Skeletal muscle satellite cell (primary cell): ENCODE measurements at regions not wholly inside any gene's neighbourhood (a gene's known extent, or its start where the extent isn't known, plus 50 kb on each side); places are given as distances from the start of the nearest gene placed in this dataset.

Source experiments
- H3K27me3 ChIP-seq: 2 replicates; pipeline ENCODE4 v1.7.0; 2013; ENCODE audit warnings: low read length; ENCODE audit not compliant: control insufficient read depth, insufficient read depth
- H3K36me3 ChIP-seq: 2 replicates; pipeline ENCODE4 v1.7.0; 2013; ENCODE audit warnings: mild to moderate bottlenecking, control low read depth, low read length; ENCODE audit not compliant: insufficient read depth
- H3K4me1 ChIP-seq: 2 replicates; pipeline ENCODE4 v1.7.0; 2013; ENCODE audit warnings: low read length; ENCODE audit not compliant: control insufficient read depth, insufficient read depth
- H3K4me2 ChIP-seq: 2 replicates; pipeline ENCODE4 v1.7.0; 2013; ENCODE audit warnings: mild to moderate bottlenecking, low read length
- H3K4me3 ChIP-seq: 2 replicates; pipeline ENCODE4 v1.7.0; 2013; ENCODE audit warnings: low read length
- H3K9ac ChIP-seq: 2 replicates; pipeline ENCODE4 v1.7.0; 2013; ENCODE audit warnings: mild to moderate bottlenecking, low read depth, low read length, moderate library complexity
- H3K9me3 ChIP-seq: replicated peaks from 2 replicates; pipeline ENCODE4 v1.7.0; 2013; ENCODE audit warnings: mild to moderate bottlenecking, control low read depth, low read length

- Histone ChIP-seq H3K27me3 (no peaks in the 10 kb centered on the region), H3K9me3 (no peaks in the 10 kb centered on the region), H3K4me3 (no peak overlapping the region), H3K9ac (no peak overlapping the region), H3K4me1 (peaks cover 18% of the 10 kb centered on the region), H3K4me2 (no peak overlapping the region), H3K36me3 (no peaks in the 10 kb centered on the region)
Measured at GRCh38 chr6:25002326-25003091, 66.7 kb upstream of the RIPOR2 start.

- H3K4me2 ChIP-seq = no peak overlapping the region
- H3K4me1 ChIP-seq = peaks cover 19% of the 10 kb centered on the region
- H3K9me3 ChIP-seq = no peaks in the 10 kb centered on the region
- no peak overlapping the region for H3K9ac ChIP-seq
- no peaks in the 10 kb centered on the region for H3K27me3 ChIP-seq
- no peaks in the 10 kb centered on the region for H3K36me3 ChIP-seq
- no peak overlapping the region for H3K4me3 ChIP-seq
Measured at GRCh38 chr6:25004357-25004756, 68.6 kb upstream of the RIPOR2 start.

- Histone ChIP-seq H3K36me3 (no peaks in the 10 kb centered on the region), H3K27me3 (no peaks in the 10 kb centered on the region), H3K4me1 (peaks cover 20% of the 10 kb centered on the region), H3K4me3 (no peak overlapping the region), H3K9me3 (no peaks in the 10 kb centered on the region), H3K4me2 (no peak overlapping the region), H3K9ac (no peak overlapping the region)
Measured at GRCh38 chr6:25005010-25005409, 69.2 kb upstream of the RIPOR2 start.

GRCh38 chr6:25006075-25006474, 70.3 kb upstream of the RIPOR2 start:
- no peak overlapping the region for H3K4me3 ChIP-seq
- peak overlapping the region; percentile 17 for H3K9ac ChIP-seq
- H3K4me1 ChIP-seq = peaks cover 31% of the 10 kb centered on the region
- H3K9me3 ChIP-seq = no peaks in the 10 kb centered on the region
- no peaks in the 10 kb centered on the region for H3K27me3 ChIP-seq
- no peaks in the 10 kb centered on the region for H3K36me3 ChIP-seq
- H3K4me2 ChIP-seq = peak overlapping the region; percentile 55

- peaks cover 36% of the 10 kb centered on the region for H3K4me1 ChIP-seq
Measured at GRCh38 chr6:25006565-25007001, 70.8 kb upstream of the RIPOR2 start.

GRCh38 chr6:25007269-25007699, 71.5 kb upstream of the RIPOR2 start:
- H3K27me3 ChIP-seq = no peaks in the 10 kb centered on the region
- peak overlapping the region; percentile 28 for H3K9ac ChIP-seq
- H3K4me1 ChIP-seq = peaks cover 43% of the 10 kb centered on the region
- no peak overlapping the region for H3K4me2 ChIP-seq
- H3K36me3 ChIP-seq = no peaks in the 10 kb centered on the region
- no peak overlapping the region for H3K4me3 ChIP-seq
- H3K9me3 ChIP-seq = no peaks in the 10 kb centered on the region

More at GRCh38 chr6:25006565-25007001, 70.8 kb upstream of the RIPOR2 start:
- H3K9ac ChIP-seq = peak overlapping the region; percentile 28
- peak overlapping the region; percentile 55 for H3K4me2 ChIP-seq
- H3K36me3 ChIP-seq = no peaks in the 10 kb centered on the region
- H3K4me3 ChIP-seq = no peak overlapping the region
- no peaks in the 10 kb centered on the region for H3K9me3 ChIP-seq
- no peaks in the 10 kb centered on the region for H3K27me3 ChIP-seq

GRCh38 chr6:25008707-25009392, 73.1 kb upstream of the RIPOR2 start:
- Histone ChIP-seq H3K27me3 (no peaks in the 10 kb centered on the region), H3K4me2 (no peak overlapping the region), H3K4me3 (no peak overlapping the region), H3K9ac (no peak overlapping the region), H3K4me1 (peaks cover 57% of the 10 kb centered on the region), H3K36me3 (no peaks in the 10 kb centered on the region), H3K9me3 (no peaks in the 10 kb centered on the region)

- H3K4me2 ChIP-seq = no peak overlapping the region
- peaks cover 62% of the 10 kb centered on the region for H3K4me1 ChIP-seq
- H3K9ac ChIP-seq = no peak overlapping the region
- no peak overlapping the region for H3K4me3 ChIP-seq
- no peaks in the 10 kb centered on the region for H3K36me3 ChIP-seq
- no peaks in the 10 kb centered on the region for H3K9me3 ChIP-seq
- no peaks in the 10 kb centered on the region for H3K27me3 ChIP-seq
Measured at GRCh38 chr6:25009393-25009710, 73.6 kb upstream of the RIPOR2 start.

GRCh38 chr6:25010176-25010575, 74.4 kb upstream of the RIPOR2 start:
- Histone ChIP-seq H3K36me3 (no peaks in the 10 kb centered on the region), H3K4me3 (no peak overlapping the region), H3K4me2 (no peak overlapping the region), H3K27me3 (no peaks in the 10 kb centered on the region), H3K9ac (no peak overlapping the region), H3K4me1 (peaks cover 70% of the 10 kb centered on the region), H3K9me3 (no peaks in the 10 kb centered on the region)

- Histone ChIP-seq H3K9ac (peak overlapping the region; percentile 6), H3K4me1 (peaks cover 73% of the 10 kb centered on the region), H3K36me3 (no peaks in the 10 kb centered on the region), H3K4me2 (peak overlapping the region; percentile 53), H3K9me3 (no peaks in the 10 kb centered on the region), H3K27me3 (no peaks in the 10 kb centered on the region), H3K4me3 (peak overlapping the region; percentile 20)
Measured at GRCh38 chr6:25010902-25011625, 75.3 kb upstream of the RIPOR2 start.

- no peaks in the 10 kb centered on the region for H3K36me3 ChIP-seq
- peak overlapping the region; percentile 12 for H3K9ac ChIP-seq
- H3K9me3 ChIP-seq = no peaks in the 10 kb centered on the region
- peak overlapping the region; percentile 36 for H3K4me3 ChIP-seq
- H3K4me2 ChIP-seq = peak overlapping the region; percentile 61
- H3K27me3 ChIP-seq = no peaks in the 10 kb centered on the region
- peaks cover 63% of the 10 kb centered on the region for H3K4me1 ChIP-seq
Measured at GRCh38 chr6:25012657-25013056, 76.9 kb upstream of the RIPOR2 start.
